Fibroblast of the conjunctiva (primary cell): ENCODE measurements at regions not wholly inside any gene's neighbourhood (a gene's known extent, or its start where the extent isn't known, plus 50 kb on each side); places are given as distances from the start of the nearest gene placed in this dataset.
"Not testable (repeated sequence)": the region's sequence is repeated elsewhere in the genome, so short reads cannot be mapped to it uniquely, and the experiment has no call there.

ENCODE experiments used
- DNase-seq: peaks from one replicate; pipeline ENCODE4 v3.0.0-alpha.2; 2010; ENCODE audit warnings: low read depth

- DNase-seq = no peak
Measured at GRCh38 chr18:6525604-6526003, 110.9 kb upstream of the L3MBTL4 start.

- no peak for DNase-seq
Measured at GRCh38 chr18:6537475-6537874, 122.8 kb upstream of the L3MBTL4 start.

- DNase-seq = not testable (repeated sequence)
Measured at GRCh38 chr18:6541131-6541679, 126.5 kb upstream of the L3MBTL4 start.

DNA sequence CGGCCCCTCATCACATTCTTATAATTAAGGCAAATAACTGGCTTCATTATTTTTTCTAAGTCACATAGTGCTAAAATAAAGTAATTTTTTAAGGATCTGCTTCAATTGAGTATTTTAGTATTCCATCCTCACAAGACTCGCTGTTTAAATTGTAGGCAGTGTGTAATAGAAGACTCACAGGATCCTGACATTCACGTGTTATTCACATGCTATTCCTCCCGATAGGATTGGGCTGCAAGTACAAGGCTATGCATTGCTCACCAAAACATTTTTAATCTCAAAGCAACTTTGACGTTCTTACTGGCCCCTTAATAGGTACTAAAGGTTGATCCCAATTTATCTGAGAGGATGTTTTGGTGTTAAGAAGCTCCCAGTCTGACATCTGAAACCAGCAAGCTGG, 127.6 kb upstream of the L3MBTL4 start:
- DNase-seq = no peak

GRCh38 chr18:6543330-6543908, 128.7 kb upstream of the L3MBTL4 start:
- DNase-seq = peak; percentile 43

- DNase-seq = peak; percentile 77
Measured at GRCh38 chr18:6546229-6546628, 131.5 kb upstream of the L3MBTL4 start.

GRCh38 chr18:6547476-6547875, 132.8 kb upstream of the L3MBTL4 start:
- DNase-seq = no peak

GRCh38 chr18:6553234-6553900, 138.7 kb upstream of the L3MBTL4 start:
- no peak for DNase-seq

- peak; percentile 60 for DNase-seq
Measured at GRCh38 chr18:6557057-6557769, 142.5 kb upstream of the L3MBTL4 start.

GRCh38 chr18:6557770-6558248, 143.1 kb upstream of the L3MBTL4 start:
- no peak for DNase-seq

- no peak for DNase-seq
Measured at GRCh38 chr18:6558446-6559156, 143.9 kb upstream of the L3MBTL4 start.

GRCh38 chr18:6559296-6559695, 144.6 kb upstream of the L3MBTL4 start:
- DNase-seq = no peak

- no peak for DNase-seq
Measured at GRCh38 chr18:6561016-6561415, 146.3 kb upstream of the L3MBTL4 start.

DNA sequence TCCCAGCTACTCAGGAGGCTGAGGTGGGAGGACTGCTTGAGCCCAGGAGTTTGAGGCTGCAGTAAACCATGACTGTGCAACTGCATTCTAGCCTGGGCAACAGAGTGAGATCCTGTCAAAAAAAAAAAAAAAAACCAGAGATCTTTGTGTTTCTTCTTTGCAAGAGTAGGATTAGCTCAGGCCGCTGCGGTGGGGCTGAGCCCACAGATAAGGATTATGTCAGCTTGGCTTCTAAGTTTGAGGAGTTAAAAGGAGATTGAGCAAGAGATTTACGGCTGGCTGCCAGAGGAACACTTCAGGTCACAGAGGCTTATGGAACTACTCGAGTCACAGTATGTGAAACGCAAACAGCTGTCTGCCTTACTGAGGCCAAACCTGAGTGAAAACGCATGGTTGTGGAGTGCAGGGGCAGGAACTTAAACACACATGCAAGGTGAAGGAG, 146.7 kb upstream of the L3MBTL4 start:
- DNase-seq = peak; percentile 82

DNA sequence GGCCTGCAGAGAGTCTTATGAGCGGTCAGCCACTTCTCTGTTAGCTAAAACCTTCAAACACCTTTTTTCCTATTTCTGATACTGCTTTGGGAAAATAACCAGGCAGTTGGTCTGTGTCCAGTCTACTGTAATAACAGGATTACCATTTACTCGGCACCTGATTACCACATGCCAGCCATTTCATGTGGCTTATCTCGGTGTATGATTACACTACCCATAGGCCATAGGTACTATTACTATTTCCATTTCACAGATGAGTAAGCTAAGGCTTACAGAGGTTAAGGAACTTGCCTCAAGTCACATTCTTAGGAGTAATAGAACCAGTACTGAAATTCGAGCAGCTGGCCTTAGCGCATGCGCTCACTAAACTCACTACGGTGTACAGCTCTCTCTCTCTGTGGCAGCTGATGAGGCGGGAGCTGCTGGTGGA, 147.2 kb upstream of the L3MBTL4 start:
- no peak for DNase-seq

GRCh38 chr18:6563896-6564295, 149.2 kb upstream of the L3MBTL4 start:
- DNase-seq = no peak

DNA sequence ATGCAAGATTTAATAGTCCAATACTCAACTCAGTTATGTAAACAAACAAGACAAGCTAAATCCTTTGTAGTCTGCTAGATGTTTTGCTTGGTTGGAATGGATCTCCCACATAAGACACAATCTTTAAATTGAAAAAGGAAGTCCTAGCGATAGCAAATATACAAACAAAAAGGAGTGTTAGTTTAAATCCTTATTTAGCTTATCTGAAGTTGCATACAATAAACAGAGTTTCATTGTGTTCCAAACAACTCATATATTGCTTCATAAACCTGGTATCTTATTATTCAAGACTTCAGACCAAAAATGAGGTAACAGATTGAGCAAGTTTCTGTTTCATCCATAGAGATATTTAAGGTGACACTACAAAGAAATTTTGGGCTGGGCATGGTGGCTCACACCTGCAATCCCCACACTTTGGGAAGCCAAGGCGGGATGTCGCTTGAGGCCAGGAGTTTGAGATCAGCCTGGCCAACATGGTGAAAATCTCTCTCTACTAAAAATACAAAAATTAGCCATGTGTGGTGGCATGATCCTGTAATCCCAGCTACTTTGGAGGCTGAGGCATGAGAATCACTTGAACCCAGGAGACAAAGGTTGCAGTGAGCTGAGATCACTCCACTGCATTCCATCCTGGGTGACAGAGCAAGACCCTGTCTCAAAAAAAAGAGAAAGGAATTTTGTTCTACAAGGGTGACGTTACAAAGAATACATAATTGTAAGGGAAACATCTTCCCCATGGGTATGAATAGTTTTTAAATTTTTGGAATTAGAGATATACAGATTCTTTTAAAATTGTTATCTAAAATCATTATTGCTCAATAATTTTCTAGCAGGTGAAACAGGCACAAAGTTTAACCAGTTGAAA, 150.5 kb upstream of the L3MBTL4 start:
- no peak for DNase-seq

GRCh38 chr18:6565815-6566081, 151.0 kb upstream of the L3MBTL4 start:
- DNase-seq = no peak

- DNase-seq = no peak
Measured at GRCh38 chr18:6566338-6566911, 151.7 kb upstream of the L3MBTL4 start.

DNA sequence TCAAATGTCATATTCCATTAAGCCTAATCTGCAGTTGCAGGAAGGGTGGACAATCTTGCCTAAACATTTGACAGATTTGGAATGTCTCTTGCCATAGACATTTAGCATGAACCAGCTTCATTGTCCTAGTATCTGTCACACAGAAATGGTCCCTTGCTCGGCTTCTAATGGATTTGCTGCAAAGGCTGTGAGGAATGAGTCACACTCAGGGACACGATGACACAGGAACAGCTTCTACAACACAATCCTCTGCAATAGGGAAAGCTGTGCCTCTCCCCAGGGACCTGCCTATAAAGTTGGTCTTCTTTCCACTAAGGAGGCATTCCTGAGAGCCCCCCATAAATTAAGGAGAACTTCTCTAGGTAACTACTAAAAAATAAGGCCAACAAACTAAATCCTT, 155.1 kb upstream of the L3MBTL4 start:
- DNase-seq = no peak

DNA sequence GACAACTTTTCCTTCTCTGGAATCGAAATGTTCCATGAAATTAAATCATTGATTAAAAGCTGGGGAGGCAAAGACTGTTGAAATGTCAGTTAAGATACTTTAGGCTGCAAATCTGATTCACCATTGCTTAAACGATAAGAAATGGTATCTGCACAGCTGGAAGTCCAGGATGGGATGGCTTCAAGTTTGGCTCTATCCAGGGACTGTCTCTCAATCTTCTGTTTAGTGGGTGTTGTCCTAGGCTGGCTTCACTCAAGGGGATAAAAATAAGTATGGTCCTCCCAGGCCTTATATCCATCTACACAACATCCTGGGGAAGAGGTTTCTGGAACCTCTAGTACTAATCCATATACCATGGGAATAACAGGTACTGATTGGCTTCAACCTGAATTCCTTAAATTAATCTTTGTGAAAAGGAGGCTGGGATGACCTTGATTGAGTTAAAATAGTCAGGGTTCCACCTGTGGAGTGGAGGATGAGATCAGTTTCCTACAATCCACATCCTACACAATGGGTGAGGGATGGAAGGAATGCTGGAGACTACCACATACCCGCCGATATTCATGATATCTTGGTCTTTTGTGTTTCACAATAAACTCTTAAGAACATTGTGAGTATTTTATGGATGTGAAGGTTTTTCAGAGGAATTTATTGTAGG, 156.0 kb upstream of the L3MBTL4 start:
- no peak for DNase-seq
